ENCODE measurements at regions not wholly inside any gene's neighbourhood (a gene's known extent, or its start where the extent isn't known, plus 50 kb on each side); places are given as distances from the start of the nearest gene placed in this dataset.

- TF ChIP-seq POLR2A (IDR thresholded peaks at IDR 0.05), result no peak
- no peak for TF ChIP-seq POLR2AphosphoS5 (IDR thresholded peaks at IDR 0.05)
- no peak for TF ChIP-seq CTCF (IDR thresholded peaks at IDR 0.05)
- no peak for TF ChIP-seq EP300 (IDR thresholded peaks at IDR 0.05)
Measured at GRCh38 chr2:220619525-220620220, 952.4 kb downstream of the EPHA4 start.
